ENCODE measurements at regions not wholly inside any gene's neighbourhood (a gene's known extent, or its start where the extent isn't known, plus 50 kb on each side); places are given as distances from the start of the nearest gene placed in this dataset.
"Not testable (repeated sequence)": the region's sequence is repeated elsewhere in the genome, so short reads cannot be mapped to it uniquely, and the experiment has no call there.

DNA sequence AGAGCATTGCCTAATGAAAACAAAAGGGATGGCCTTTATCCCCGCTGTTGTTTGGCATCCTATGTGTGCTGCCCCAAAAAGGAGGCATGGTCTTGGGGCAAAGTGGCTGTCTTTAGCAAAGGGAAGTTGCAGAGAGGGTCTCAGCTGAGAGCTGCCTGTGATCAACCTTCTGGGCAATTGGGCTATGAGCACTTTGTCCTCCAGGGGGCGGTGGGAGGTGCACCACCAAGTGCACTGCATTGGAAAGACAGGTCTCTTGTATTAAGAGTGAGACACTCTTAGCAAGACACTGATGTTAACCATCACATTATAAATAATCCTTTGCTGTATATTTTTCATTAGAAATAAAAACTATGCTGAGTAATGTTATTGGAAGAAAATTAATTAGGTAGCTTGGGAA, 314.8 kb downstream of the POM121L12 start:
- H3K27ac ChIP-seq (ENCODE audit: low read length), result no peak overlapping the region
- CTCF ChIA-PET, result no interaction called here
- H3K36me3 Mint-ChIP-seq, result no peaks in the 10 kb centered on the region
- H3K9me3 ChIP-seq, result no peaks in the 10 kb centered on the region
- POLR2A ChIA-PET, result no interaction called here
- peaks cover 10 to 19% (median 19%) of the 10 kb centered on the region in 3 donors for H3K9me3 Mint-ChIP-seq
- H3K36me3 ChIP-seq (ENCODE audit: control insufficient read depth in 2 of 2, extremely low read depth in 1 of 2, insufficient read depth in 1 of 2, low read length in 1 of 2), result no peaks in the 10 kb centered on the region
- H3K4me3 Mint-ChIP-seq, result no peak overlapping the region
- DNase-seq (no peak), ATAC-seq (replicated peaks in 1 of 4) (no peak)
- H3K27ac Mint-ChIP-seq, result no peak overlapping the region
- no peaks in the 10 kb centered on the region for H3K27me3 Mint-ChIP-seq
- H3K4me3 ChIP-seq (ENCODE audit: control insufficient read depth in 1 of 2, extremely low read depth in 1 of 2, low read length in 1 of 2), result no peak overlapping the region
- H3K4me1 ChIP-seq (ENCODE audit: control insufficient read depth in 1 of 2, extremely low read depth in 1 of 2, insufficient read depth in 2 of 2, low read length in 2 of 2), result no peaks in the 10 kb centered on the region
- H3K4me1 Mint-ChIP-seq, result no peaks in the 10 kb centered on the region
- WGBS (ENCODE audit: insufficient coverage), result 33% methylated on average over 1 of the region's 2 CpGs
- no peaks in the 10 kb centered on the region for H3K27me3 ChIP-seq (replicated peaks in 1 of 2; ENCODE audit: control insufficient read depth in 2 of 2, extremely low read depth in 1 of 2, insufficient read depth in 2 of 2, low read length in 1 of 2)

DNA sequence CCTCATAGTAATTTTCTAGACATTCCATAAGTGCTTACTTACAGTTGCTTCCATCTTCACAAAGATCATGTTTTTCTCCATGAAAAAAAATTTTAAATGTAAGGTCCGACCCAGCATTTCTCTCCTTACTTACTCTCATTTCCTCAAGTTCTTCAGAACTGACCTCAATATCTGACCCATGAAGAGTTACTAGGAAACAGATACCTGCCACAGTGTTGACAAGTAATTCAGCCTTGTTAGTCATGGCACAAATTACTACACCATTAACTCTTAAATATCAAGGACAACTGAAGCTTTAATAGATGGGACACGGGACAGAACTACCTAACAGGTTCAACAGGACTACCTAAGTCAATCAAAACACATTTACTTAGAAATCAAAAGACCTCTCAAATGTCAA, 316.2 kb downstream of the POM121L12 start:
- Histone ChIP-seq H3K4me1 (ENCODE audit: control insufficient read depth in 1 of 2, extremely low read depth in 1 of 2, insufficient read depth in 2 of 2, low read length in 2 of 2) (no peaks in the 10 kb centered on the region), H3K36me3 (ENCODE audit: control insufficient read depth in 2 of 2, extremely low read depth in 1 of 2, insufficient read depth in 1 of 2, low read length in 1 of 2) (no peaks in the 10 kb centered on the region), H3K9me3 (no peaks in the 10 kb centered on the region), H3K27ac (ENCODE audit: low read length) (no peak overlapping the region), H3K4me3 (ENCODE audit: control insufficient read depth in 1 of 2, extremely low read depth in 1 of 2, low read length in 1 of 2) (no peak overlapping the region), H3K27me3 (replicated peaks in 1 of 2; ENCODE audit: control insufficient read depth in 2 of 2, extremely low read depth in 1 of 2, insufficient read depth in 2 of 2, low read length in 1 of 2) (no peaks in the 10 kb centered on the region)
- WGBS (ENCODE audit: insufficient coverage), result 61% methylated on average over 2 of the region's 2 CpGs
- H3K36me3 Mint-ChIP-seq, result no peaks in the 10 kb centered on the region
- CTCF ChIA-PET, result no interaction called here
- no peak overlapping the region for H3K27ac Mint-ChIP-seq
- DNase-seq (no peak), ATAC-seq (replicated peaks in 1 of 4) (no peak)
- H3K9me3 Mint-ChIP-seq, result peaks cover 14 to 28% (median 26%) of the 10 kb centered on the region in 3 donors
- no peak overlapping the region for H3K4me3 Mint-ChIP-seq
- no peaks in the 10 kb centered on the region for H3K27me3 Mint-ChIP-seq
- no peaks in the 10 kb centered on the region for H3K4me1 Mint-ChIP-seq
- POLR2A ChIA-PET, result no interaction called here

DNA sequence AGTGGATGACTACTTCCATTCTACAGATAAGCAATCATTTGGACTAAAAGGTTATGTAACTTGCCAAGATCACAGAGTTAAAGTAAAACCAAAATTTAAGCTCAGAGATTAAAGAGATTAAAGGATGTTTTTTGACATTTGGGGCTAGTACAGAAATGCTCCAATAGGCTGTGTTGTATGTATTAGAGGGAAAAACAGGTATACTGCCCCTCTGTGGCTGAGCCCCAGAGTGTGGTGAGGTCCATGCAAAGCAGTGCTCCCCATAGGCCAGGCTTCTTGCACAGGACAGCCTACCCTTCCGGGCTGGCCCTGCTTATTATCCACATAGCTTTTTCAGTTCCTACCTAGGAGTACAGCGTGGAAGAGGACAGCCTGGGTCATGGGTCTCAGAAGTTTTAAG, 322.8 kb downstream of the POM121L12 start:
- Mint-ChIP-seq H3K4me1 (no peaks in the 10 kb centered on the region), H3K9me3 (peaks cover 22 to 47% (median 23%) of the 10 kb centered on the region in 3 donors), H3K27ac (no peak overlapping the region), H3K36me3 (no peaks in the 10 kb centered on the region), H3K27me3 (no peaks in the 10 kb centered on the region), H3K4me3 (no peak overlapping the region)
- ChIA-PET CTCF (no interaction called here), POLR2A (no interaction called here)
- 89% methylated on average over 1 of the region's 2 CpGs for WGBS (ENCODE audit: insufficient coverage)
- no peak overlapping the region for H3K27ac ChIP-seq (ENCODE audit: low read length)
- no peaks in the 10 kb centered on the region for H3K4me1 ChIP-seq (ENCODE audit: control insufficient read depth in 1 of 2, extremely low read depth in 1 of 2, insufficient read depth in 2 of 2, low read length in 2 of 2)
- no peak for ATAC-seq (replicated peaks in 1 of 4)
- H3K27me3 ChIP-seq (replicated peaks in 1 of 2; ENCODE audit: control insufficient read depth in 2 of 2, extremely low read depth in 1 of 2, insufficient read depth in 2 of 2, low read length in 1 of 2), result no peaks in the 10 kb centered on the region
- H3K4me3 ChIP-seq (ENCODE audit: control insufficient read depth in 1 of 2, extremely low read depth in 1 of 2, low read length in 1 of 2), result no peak overlapping the region
- no peaks in the 10 kb centered on the region for H3K9me3 ChIP-seq
- DNase-seq, result no peak
- no peaks in the 10 kb centered on the region for H3K36me3 ChIP-seq (ENCODE audit: control insufficient read depth in 2 of 2, extremely low read depth in 1 of 2, insufficient read depth in 1 of 2, low read length in 1 of 2)

DNA sequence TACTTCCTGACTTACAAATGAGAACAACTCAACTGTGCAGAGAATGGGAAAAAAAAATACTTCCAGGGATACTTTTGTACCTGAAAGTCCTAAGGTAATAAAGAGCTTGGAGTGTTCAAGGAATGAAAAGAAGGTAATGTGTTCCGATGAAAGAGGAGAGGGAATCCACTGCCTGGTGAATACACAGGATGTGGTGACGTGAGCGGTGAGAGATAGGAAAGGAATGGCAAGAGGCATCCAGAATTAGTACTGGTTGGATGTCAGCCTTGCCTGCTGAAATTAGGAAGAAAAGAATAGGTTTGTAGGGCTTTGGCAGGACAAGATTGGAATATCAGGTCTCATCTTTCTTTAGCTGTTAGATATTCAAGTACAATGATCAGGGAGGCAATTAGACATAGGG, 347.7 kb downstream of the POM121L12 start:
- 100% methylated on average over 3 of the region's 3 CpGs for WGBS (ENCODE audit: insufficient coverage)
- Histone ChIP-seq H3K9me3 (no peaks in the 10 kb centered on the region), H3K4me1 (ENCODE audit: control insufficient read depth in 1 of 2, extremely low read depth in 1 of 2, insufficient read depth in 2 of 2, low read length in 2 of 2) (no peaks in the 10 kb centered on the region), H3K27me3 (replicated peaks in 1 of 2; ENCODE audit: control insufficient read depth in 2 of 2, extremely low read depth in 1 of 2, insufficient read depth in 2 of 2, low read length in 1 of 2) (no peaks in the 10 kb centered on the region), H3K4me3 (ENCODE audit: control insufficient read depth in 1 of 2, extremely low read depth in 1 of 2, low read length in 1 of 2) (no peak overlapping the region), H3K36me3 (ENCODE audit: control insufficient read depth in 2 of 2, extremely low read depth in 1 of 2, insufficient read depth in 1 of 2, low read length in 1 of 2) (no peaks in the 10 kb centered on the region), H3K27ac (ENCODE audit: low read length) (no peak overlapping the region)
- no peak for ATAC-seq (replicated peaks in 1 of 4)
- H3K36me3 Mint-ChIP-seq, result no peaks in the 10 kb centered on the region
- DNase-seq, result no peak
- no peaks in the 10 kb centered on the region for H3K4me1 Mint-ChIP-seq
- H3K27me3 Mint-ChIP-seq, result no peaks in the 10 kb centered on the region
- H3K4me3 Mint-ChIP-seq, result no peak overlapping the region
- POLR2A ChIA-PET, result no interaction called here
- H3K27ac Mint-ChIP-seq, result no peak overlapping the region
- H3K9me3 Mint-ChIP-seq, result peaks cover 15 to 33% (median 21%) of the 10 kb centered on the region in 3 donors
- CTCF ChIA-PET, result interaction anchor here in 1 of 2 donors (0.6 kb wide), 1 partner anchor 14 kb away, joined by 3 read pairs; no protein-coding TSS in a partner anchor

DNA sequence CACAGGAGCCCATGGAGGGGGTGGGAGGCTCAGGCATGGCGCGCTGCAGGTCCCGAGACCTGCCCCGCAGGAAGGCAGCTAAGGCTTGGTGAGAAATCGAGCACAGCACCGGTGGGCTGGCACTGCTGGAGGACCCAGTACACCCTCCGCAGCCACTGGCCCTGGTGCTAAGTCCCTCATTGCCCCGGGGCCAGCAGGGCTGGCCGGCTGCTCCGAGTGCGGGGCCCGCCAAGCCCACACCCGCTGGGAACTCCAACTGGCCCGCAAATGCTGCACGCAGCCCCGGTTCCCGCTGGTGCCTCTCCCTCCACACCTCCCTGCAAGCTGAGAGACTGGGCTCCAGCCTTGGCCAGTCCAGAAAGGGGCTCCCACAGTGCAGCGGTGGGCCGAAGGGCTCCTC, 349.8 kb downstream of the POM121L12 start:
- H3K27me3 ChIP-seq (replicated peaks in 1 of 2; ENCODE audit: control insufficient read depth in 2 of 2, extremely low read depth in 1 of 2, insufficient read depth in 2 of 2, low read length in 1 of 2); H3K4me1 Mint-ChIP-seq; H3K4me3 ChIP-seq (ENCODE audit: control insufficient read depth in 1 of 2, extremely low read depth in 1 of 2, low read length in 1 of 2); H3K4me1 ChIP-seq (ENCODE audit: control insufficient read depth in 1 of 2, extremely low read depth in 1 of 2, insufficient read depth in 2 of 2, low read length in 2 of 2); H3K27me3 Mint-ChIP-seq; H3K4me3 Mint-ChIP-seq; DNase-seq; H3K27ac Mint-ChIP-seq; H3K36me3 Mint-ChIP-seq; POLR2A ChIA-PET; ATAC-seq (replicated peaks in 1 of 4); CTCF ChIA-PET; H3K36me3 ChIP-seq (ENCODE audit: control insufficient read depth in 2 of 2, extremely low read depth in 1 of 2, insufficient read depth in 1 of 2, low read length in 1 of 2); H3K27ac ChIP-seq (ENCODE audit: low read length); H3K9me3 ChIP-seq: not testable (repeated sequence)
- WGBS (ENCODE audit: insufficient coverage), result 94% methylated on average over 19 of the region's 19 CpGs
- H3K9me3 Mint-ChIP-seq, result peaks cover 11 to 31% (median 20%) of the 10 kb centered on the region in 3 donors

DNA sequence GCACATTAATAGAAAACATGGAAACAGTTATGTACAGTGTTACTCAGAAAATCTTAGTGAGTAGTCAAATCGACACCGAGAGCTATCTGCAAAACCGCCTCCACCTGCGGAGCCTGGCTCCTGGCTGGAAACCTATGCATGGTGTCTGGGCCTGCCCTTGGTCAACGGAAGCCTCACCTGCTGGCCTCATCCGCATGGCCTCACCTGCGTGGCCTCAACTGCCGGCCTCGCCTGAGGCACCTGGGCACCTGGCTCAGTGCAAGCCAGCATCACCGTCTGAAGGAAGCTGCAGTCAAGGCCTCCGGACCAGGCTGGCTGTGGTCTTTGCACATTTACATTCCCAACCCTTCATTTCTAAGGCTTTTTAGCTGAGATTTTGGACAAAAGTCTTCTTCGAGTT, 352.1 kb downstream of the POM121L12 start:
- H3K4me3 ChIP-seq (ENCODE audit: control insufficient read depth in 1 of 2, extremely low read depth in 1 of 2, low read length in 1 of 2), result no peak overlapping the region
- no peak for ATAC-seq (replicated peaks in 1 of 4)
- H3K36me3 Mint-ChIP-seq, result no peaks in the 10 kb centered on the region
- no peaks in the 10 kb centered on the region for H3K9me3 ChIP-seq
- H3K27ac ChIP-seq (ENCODE audit: low read length), result no peak overlapping the region
- H3K4me1 ChIP-seq (ENCODE audit: control insufficient read depth in 1 of 2, extremely low read depth in 1 of 2, insufficient read depth in 2 of 2, low read length in 2 of 2), result no peaks in the 10 kb centered on the region
- ChIA-PET CTCF (no interaction called here), POLR2A (no interaction called here)
- no peak overlapping the region for H3K4me3 Mint-ChIP-seq
- H3K36me3 ChIP-seq (ENCODE audit: control insufficient read depth in 2 of 2, extremely low read depth in 1 of 2, insufficient read depth in 1 of 2, low read length in 1 of 2), result no peaks in the 10 kb centered on the region
- no peaks in the 10 kb centered on the region for H3K27me3 Mint-ChIP-seq
- H3K9me3 Mint-ChIP-seq, result peaks cover 11 to 42% (median 18%) of the 10 kb centered on the region in 3 donors
- H3K27ac Mint-ChIP-seq, result no peak overlapping the region
- H3K4me1 Mint-ChIP-seq, result no peaks in the 10 kb centered on the region
- WGBS (ENCODE audit: insufficient coverage), result 93% methylated on average over 12 of the region's 12 CpGs
- no peak for DNase-seq
- no peaks in the 10 kb centered on the region for H3K27me3 ChIP-seq (replicated peaks in 1 of 2; ENCODE audit: control insufficient read depth in 2 of 2, extremely low read depth in 1 of 2, insufficient read depth in 2 of 2, low read length in 1 of 2)

DNA sequence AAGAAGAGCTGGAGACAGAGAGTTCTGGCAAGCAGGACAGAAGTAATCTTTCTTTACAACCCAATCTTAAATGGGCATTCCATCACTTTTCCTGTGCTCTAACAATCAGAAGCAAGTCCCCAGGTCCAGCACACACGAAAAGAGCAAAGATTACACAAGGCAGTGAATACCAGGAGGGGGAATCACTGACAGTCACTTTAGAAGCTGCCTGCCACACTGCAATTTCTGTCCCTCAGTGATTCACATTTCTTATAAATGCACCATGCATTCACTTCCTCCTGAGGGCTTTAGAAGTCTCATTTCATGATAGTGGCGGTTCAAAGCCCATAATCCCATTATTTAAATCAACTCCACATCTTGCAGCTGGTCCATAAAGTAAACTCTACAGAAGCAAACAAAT, 362.5 kb downstream of the POM121L12 start:
- POLR2A ChIA-PET, result interaction anchor here in 1 of 2 donors (0.6 kb wide), 1 partner anchor 116 kb away, joined by 3 read pairs; no protein-coding TSS in a partner anchor

More for the DNA sequence above, 362.5 kb downstream of the POM121L12 start:
- DNase-seq (no peak), ATAC-seq (replicated peaks in 1 of 4) (no peak)
- Mint-ChIP-seq H3K4me1 (no peaks in the 10 kb centered on the region), H3K4me3 (no peak overlapping the region), H3K27me3 (no peaks in the 10 kb centered on the region), H3K36me3 (no peaks in the 10 kb centered on the region), H3K9me3 (peaks cover 5 to 27% (median 11%) of the 10 kb centered on the region in 3 donors), H3K27ac (no peak overlapping the region)
- Histone ChIP-seq H3K36me3 (ENCODE audit: control insufficient read depth in 2 of 2, extremely low read depth in 1 of 2, insufficient read depth in 1 of 2, low read length in 1 of 2) (no peaks in the 10 kb centered on the region), H3K27ac (ENCODE audit: low read length) (no peak overlapping the region), H3K4me3 (ENCODE audit: control insufficient read depth in 1 of 2, extremely low read depth in 1 of 2, low read length in 1 of 2) (no peak overlapping the region), H3K27me3 (replicated peaks in 1 of 2; ENCODE audit: control insufficient read depth in 2 of 2, extremely low read depth in 1 of 2, insufficient read depth in 2 of 2, low read length in 1 of 2) (no peaks in the 10 kb centered on the region), H3K4me1 (ENCODE audit: control insufficient read depth in 1 of 2, extremely low read depth in 1 of 2, insufficient read depth in 2 of 2, low read length in 2 of 2) (no peaks in the 10 kb centered on the region), H3K9me3 (no peaks in the 10 kb centered on the region)
- WGBS (ENCODE audit: insufficient coverage), result 83% methylated on average over 2 of the region's 2 CpGs
- CTCF ChIA-PET, result interaction anchor here in 1 of 2 donors (0.5 kb wide), 1 partner anchor 15 kb away, joined by 3 read pairs; no protein-coding TSS in a partner anchor
